ENCODE measurements at regions not wholly inside any gene's neighbourhood (a gene's known extent, or its start where the extent isn't known, plus 50 kb on each side); places are given as distances from the start of the nearest gene placed in this dataset.

GRCh38 chr2:156706576-156706975, 270.4 kb downstream of the GPD2 start:
- TF ChIP-seq CTCF (IDR thresholded peaks at IDR 0.05; ENCODE audit: low read length), result no peak
- no peak for TF ChIP-seq EZH2 (IDR thresholded peaks at IDR 0.05; ENCODE audit: borderline replicate concordance, low read length)

All from OCI-LY1 (cell line).